T-helper 1 cell treated with Interleukin-12 subunit alpha and Interleukin-12 subunit beta and Interleukin-4 antibody, amounts not matched to agents 30 μg/mL and 1 μg/mL, for 36 hours (primary cell): ENCODE measurements at regions not wholly inside any gene's neighbourhood (a gene's known extent, or its start where the extent isn't known, plus 50 kb on each side); places are given as distances from the start of the nearest gene placed in this dataset.
"Not testable (repeated sequence)": the region's sequence is repeated elsewhere in the genome, so short reads cannot be mapped to it uniquely, and the experiment has no call there.

Experiments used
- H3K27ac Mint-ChIP-seq: one replicate; pipeline ENCODE4 v1.8.0; 2021; ENCODE audit warnings: mild to moderate bottlenecking, mixed read lengths
- H3K27me3 Mint-ChIP-seq: one replicate; pipeline ENCODE4 v1.8.0; 2021; ENCODE audit warnings: low read depth, mixed read lengths
- H3K36me3 Mint-ChIP-seq: one replicate; pipeline ENCODE4 v1.8.0; 2021; ENCODE audit warnings: low read depth, mixed read lengths
- H3K4me1 Mint-ChIP-seq: one replicate; pipeline ENCODE4 v1.8.0; 2021; ENCODE audit warnings: low read depth, mixed read lengths
- H3K4me3 Mint-ChIP-seq: one replicate; pipeline ENCODE4 v1.8.0; 2021; ENCODE audit warnings: mild to moderate bottlenecking, moderate library complexity, mixed read lengths
- H3K9me3 Mint-ChIP-seq: one replicate; pipeline ENCODE4 v1.8.0; 2021; ENCODE audit warnings: mixed read lengths

DNA sequence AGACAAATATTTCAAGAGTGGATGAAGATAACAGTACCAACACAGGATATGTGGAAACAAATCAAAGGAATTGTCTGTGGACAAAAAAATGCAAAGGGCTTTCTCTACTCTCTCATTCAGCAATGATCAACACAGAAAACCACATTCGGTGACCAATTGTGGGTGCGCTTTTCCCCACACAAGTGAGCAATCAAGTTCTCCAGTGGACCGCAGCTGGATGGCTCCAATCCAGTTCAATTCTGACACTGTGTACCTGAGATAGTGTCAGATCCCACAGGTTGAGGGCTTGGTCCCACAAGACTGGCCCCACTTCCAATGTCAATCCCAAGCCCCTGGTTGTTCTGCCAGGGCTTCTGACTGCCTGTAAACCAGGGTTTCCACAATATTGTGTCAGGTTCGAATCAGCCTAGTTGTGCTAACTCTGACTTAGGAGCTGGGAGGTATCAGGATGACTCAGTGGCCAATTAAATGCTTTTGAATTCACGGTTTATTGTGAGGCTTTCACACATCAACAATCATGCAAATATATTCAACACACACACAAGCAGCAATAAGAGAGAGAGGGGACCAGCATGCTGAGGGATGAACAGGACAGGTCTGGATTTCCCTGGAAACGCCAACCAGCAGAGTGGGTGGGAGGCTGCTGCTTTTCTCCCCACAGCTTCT is 87.0 kb upstream of the BTG3 start:
- Mint-ChIP-seq H3K9me3 (peaks cover 29% of the 10 kb centered on the region), H3K27ac (no peak overlapping the region), H3K4me3 (no peak overlapping the region), H3K36me3 (peaks cover 18% of the 10 kb centered on the region), H3K4me1 (peaks cover 15% of the 10 kb centered on the region), H3K27me3 (no peaks in the 10 kb centered on the region)

DNA sequence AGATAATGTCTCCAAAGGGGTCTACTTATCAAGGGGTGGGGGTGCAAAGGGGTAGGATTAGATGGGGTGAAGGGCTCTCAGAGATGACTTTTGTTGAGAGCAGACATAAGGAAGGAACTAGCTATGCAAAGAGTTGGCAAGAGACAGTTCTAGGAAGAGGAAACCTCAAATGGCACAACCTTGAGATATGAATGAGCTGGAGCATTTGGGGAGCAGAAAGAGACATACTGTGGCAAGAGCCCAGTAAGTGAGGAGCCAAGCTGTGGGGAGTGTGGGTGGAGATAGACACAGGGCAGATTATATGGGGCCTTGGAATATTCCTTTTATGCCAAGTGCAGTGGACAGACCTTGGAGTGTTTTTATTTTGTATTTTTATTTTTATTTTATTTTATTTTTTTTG is 84.8 kb upstream of the BTG3 start:
- peak overlapping the region; percentile 52 for H3K4me3 Mint-ChIP-seq
- peak overlapping the region; percentile 31 for H3K27ac Mint-ChIP-seq
- H3K9me3 Mint-ChIP-seq = peaks cover 24% of the 10 kb centered on the region
- peaks cover 21% of the 10 kb centered on the region for H3K4me1 Mint-ChIP-seq
- H3K36me3 Mint-ChIP-seq = peaks cover 14% of the 10 kb centered on the region
- no peaks in the 10 kb centered on the region for H3K27me3 Mint-ChIP-seq

DNA sequence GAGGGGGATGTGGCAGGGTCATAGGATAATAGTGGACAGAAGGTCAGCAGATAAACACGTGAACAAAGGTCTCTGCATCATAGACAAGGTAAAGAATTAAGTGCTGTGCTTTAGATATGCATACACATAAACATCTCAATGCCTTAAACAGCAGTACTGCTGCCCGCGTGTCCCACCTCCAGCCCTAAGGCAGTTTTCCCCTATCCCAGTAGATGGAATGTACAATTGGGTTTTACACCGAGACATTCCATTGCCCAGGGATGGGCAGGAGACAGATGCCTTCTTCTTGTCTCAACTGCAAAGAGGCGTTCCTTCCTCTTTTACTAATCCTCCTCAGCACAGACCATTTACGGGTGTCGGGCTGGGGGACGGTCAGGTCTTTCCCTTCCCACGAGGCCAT is 81.7 kb upstream of the BTG3 start:
- not testable (repeated sequence) for H3K27me3 Mint-ChIP-seq, H3K27ac Mint-ChIP-seq, H3K4me3 Mint-ChIP-seq
- H3K36me3 Mint-ChIP-seq = peaks cover 13% of the 10 kb centered on the region
- H3K9me3 Mint-ChIP-seq = peaks cover 21% of the 10 kb centered on the region
- H3K4me1 Mint-ChIP-seq = peaks cover 18% of the 10 kb centered on the region

DNA sequence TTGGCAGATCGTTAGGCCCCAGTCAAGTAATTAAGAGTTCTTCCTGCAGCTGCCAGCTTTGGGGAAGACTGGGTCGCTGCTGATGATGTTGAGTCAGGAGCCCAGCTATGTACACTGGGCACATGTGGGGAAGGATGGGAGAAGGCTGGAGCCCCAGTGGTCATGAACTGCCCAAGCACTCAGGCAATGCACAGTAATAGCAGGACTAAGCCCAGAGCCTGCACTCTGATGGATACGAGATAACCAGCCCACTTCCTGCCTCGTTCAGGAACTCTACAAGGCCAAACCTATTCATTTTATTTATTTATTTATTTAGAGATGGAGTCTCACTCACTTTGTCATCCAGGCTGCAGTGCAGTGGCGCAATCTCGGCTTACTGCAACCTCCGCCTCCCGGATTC is 81.1 kb upstream of the BTG3 start:
- H3K4me1 Mint-ChIP-seq = peaks cover 21% of the 10 kb centered on the region
- H3K27ac Mint-ChIP-seq = no peak overlapping the region
- peaks cover 13% of the 10 kb centered on the region for H3K36me3 Mint-ChIP-seq
- peaks cover 21% of the 10 kb centered on the region for H3K9me3 Mint-ChIP-seq
- H3K4me3 Mint-ChIP-seq = no peak overlapping the region
- no peaks in the 10 kb centered on the region for H3K27me3 Mint-ChIP-seq

DNA sequence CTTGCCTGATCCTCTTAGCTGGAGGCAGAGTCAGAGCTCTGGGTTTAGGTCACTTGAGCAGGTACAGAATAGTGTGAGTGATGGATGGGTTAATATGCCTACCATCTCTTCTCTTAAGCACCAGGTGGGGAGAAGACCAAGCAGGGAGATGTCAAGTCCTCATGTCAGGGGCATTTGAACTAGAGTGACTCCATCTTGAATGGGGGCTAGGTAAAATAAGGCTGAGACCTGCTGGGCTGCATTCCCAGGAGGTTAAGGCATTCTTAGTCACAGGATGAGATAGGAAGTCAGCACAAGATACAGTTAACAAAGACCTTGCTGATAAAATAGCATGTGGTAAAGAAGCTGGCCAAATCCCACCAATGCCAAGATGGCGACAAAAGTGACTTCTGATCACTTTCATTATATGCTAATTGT is 77.4 kb upstream of the BTG3 start:
- Mint-ChIP-seq H3K9me3 (peaks cover 20% of the 10 kb centered on the region), H3K4me1 (peaks cover 42% of the 10 kb centered on the region), H3K27ac (no peak overlapping the region), H3K27me3 (no peaks in the 10 kb centered on the region), H3K4me3 (no peak overlapping the region), H3K36me3 (peaks cover 5% of the 10 kb centered on the region)

DNA sequence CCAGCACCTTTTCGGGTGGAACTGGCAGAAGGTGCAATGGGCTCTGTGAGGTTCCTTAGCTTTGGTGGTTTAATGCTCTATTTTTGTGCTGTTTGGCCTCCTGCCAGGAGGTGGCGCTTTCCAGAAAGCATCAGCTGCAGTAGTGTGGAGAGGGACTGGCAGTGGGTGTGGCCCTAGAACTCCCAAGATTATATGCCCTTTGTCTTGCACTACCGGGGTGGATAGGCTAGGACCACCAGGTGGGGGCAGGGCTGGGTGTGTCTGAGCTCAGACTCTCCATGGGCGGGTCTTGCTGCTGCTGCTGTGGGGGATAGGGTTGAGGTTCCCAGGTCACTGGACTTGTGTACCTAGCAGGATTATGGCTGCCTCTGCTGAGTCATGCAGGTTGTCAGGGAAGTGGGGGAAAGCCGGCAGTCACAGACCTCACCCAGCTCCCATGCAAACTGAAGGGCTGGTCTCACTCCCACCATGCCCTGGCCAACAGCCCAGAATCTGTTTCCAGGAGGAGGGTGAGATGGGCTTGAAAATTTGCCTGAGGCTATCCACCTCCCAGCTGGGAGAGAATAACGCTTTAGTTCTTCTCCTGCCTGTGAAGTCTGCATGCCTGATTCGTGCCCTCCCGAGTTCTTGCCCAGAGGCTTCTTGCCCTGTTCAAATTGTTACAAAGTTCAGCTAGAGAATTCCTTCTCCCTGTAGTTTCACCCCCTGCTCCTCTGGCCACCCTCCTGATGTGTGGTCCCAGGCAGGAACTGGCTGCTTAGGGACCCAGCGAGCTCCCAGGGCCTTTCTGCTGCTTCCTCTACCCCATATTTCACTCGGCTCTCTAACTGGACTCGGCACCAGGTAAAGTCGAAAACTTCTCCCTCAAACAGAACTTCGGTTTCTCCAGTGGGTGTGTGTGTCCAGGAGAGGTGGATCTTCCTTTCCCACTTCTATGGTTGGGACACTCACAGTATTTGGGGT is 76.5 kb upstream of the BTG3 start:
- Mint-ChIP-seq H3K27me3 (no peaks in the 10 kb centered on the region), H3K4me3 (no peak overlapping the region), H3K9me3 (peaks cover 23% of the 10 kb centered on the region), H3K27ac (no peak overlapping the region), H3K36me3 (peaks cover 5% of the 10 kb centered on the region), H3K4me1 (peaks cover 41% of the 10 kb centered on the region)

DNA sequence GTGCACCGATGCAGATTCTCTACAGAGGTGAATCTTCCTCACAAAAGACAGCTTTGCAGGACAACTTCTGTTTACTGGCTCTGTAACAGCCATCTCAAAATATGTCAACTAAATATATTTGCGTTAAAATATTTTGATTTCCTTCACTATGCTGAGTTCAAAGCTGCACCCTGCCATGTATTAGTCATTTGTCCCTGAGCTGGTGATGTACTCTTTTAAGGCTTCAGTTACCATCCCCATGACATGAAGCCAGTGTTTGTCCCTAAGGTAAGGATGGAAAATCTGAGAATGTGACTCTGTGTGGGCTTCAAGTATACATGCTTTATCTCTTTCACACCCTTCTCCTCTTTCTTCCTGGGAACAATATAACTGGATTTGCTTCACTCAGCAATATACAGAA is 70.2 kb upstream of the BTG3 start:
- peaks cover 5% of the 10 kb centered on the region for H3K36me3 Mint-ChIP-seq
- H3K4me1 Mint-ChIP-seq = peaks cover 20% of the 10 kb centered on the region
- no peak overlapping the region for H3K4me3 Mint-ChIP-seq
- peaks cover 22% of the 10 kb centered on the region for H3K9me3 Mint-ChIP-seq
- no peak overlapping the region for H3K27ac Mint-ChIP-seq
- H3K27me3 Mint-ChIP-seq = no peaks in the 10 kb centered on the region

DNA sequence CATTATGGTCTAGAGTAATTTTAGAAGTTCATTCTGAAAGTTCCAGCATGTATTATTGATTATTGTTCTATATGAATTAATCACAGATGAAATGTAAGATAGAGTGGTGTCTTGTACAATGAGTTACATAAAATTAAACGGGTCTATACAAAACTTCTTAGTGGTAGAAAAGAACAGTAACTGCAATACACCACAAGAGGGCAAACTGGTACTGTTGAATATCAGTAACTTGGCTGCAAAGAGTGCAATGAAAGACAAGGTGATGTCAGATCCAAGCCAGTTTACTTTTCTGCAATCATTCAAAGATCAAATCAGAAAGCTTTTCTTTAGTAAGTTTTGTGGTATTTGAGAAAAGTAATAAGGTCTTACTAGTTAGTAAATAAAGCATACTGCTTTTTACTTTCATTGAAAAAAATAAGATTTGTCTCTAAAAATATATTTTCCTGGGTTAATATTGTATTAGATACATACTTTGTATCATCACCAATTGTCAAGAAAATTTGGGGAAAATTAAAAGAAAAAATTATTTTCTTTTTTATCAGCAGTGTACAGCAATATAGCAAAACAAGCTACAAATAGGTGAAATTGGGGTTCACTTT is 66.4 kb upstream of the BTG3 start:
- no peak overlapping the region for H3K4me3 Mint-ChIP-seq
- peaks cover under 1% of the 10 kb centered on the region for H3K9me3 Mint-ChIP-seq
- peaks cover 5% of the 10 kb centered on the region for H3K27me3 Mint-ChIP-seq
- H3K4me1 Mint-ChIP-seq = no peaks in the 10 kb centered on the region
- H3K27ac Mint-ChIP-seq = no peak overlapping the region
- no peaks in the 10 kb centered on the region for H3K36me3 Mint-ChIP-seq

DNA sequence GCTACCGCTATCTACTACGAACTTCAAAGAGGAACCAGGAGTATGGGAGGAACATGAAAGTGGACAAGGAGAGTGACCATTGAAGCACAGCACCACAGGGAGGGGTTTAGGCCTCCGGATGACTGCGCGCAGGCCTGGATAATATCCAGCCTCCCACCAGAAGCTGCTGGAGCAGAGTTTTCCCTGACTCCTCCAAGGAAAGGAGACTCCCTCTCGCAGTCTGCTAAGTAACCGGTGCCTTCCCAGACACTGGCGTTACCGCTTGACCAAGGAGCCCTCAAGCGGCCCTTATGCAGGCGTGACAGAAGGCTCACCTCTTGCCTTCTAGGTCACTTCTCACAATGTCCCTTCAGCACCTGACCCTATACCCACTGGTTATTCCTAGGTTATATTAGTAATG is 64.2 kb upstream of the BTG3 start:
- not testable (repeated sequence) for H3K36me3 Mint-ChIP-seq, H3K4me1 Mint-ChIP-seq, H3K9me3 Mint-ChIP-seq, H3K27ac Mint-ChIP-seq, H3K4me3 Mint-ChIP-seq
- peaks cover 17% of the 10 kb centered on the region for H3K27me3 Mint-ChIP-seq

DNA sequence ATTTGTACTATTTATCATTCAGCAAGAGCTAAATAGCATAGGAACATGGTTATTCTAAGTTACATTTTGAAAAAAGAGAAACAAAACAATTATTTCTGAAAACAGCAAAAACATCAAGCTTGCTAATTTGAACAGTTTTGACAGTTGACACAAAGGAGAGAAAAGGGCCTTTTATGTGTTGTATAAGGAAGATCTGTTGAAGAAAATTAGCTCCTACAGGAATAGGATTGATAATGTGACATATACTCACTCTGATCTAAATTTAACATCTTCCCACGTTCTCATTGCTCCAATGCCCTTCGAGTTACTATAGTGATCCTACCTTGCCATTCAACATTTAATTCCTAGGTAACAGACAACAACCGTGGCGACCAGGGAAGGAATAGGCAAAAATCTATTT is 61.4 kb upstream of the BTG3 start:
- H3K27ac Mint-ChIP-seq = no peak overlapping the region
- no peaks in the 10 kb centered on the region for H3K36me3 Mint-ChIP-seq
- no peaks in the 10 kb centered on the region for H3K4me1 Mint-ChIP-seq
- no peaks in the 10 kb centered on the region for H3K9me3 Mint-ChIP-seq
- H3K4me3 Mint-ChIP-seq = no peak overlapping the region
- peaks cover 17% of the 10 kb centered on the region for H3K27me3 Mint-ChIP-seq

DNA sequence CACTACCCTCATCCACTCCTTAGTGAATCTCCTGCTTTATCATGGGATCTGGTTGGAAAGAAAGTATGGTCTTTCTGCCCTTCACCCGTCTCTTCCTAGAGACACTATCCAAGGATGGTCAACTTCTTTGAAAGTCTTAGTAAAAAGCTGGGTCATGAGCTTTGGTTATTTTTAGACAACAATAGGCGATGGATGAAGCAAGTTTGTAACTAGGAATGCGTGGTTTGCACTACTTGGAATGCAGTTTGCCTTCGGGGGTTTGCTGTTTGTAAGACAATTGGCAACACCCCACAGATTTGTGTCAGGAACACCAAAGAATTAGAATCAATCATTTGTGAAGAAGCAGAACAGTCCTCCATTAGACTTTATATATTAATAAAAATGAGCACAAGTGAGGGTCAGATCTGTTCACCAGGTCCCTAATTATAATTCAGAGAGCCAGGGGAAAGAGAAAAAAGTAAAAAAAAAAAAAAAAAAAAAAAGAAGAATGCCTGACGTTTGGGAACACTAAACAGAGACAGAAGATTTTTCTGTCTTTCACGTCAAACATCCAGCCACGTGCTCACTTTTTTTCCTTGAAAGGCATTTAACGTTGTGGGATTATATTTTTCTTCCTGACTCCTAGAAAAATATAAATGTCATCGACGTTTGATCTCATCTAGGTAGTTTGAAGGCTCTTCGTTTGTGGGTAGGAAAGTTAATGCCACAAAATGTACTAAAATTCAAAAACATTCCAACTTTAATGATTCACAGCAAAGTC is 60.7 kb upstream of the BTG3 start:
- Mint-ChIP-seq H3K4me3 (no peak overlapping the region), H3K9me3 (no peaks in the 10 kb centered on the region), H3K4me1 (no peaks in the 10 kb centered on the region), H3K36me3 (no peaks in the 10 kb centered on the region), H3K27ac (no peak overlapping the region), H3K27me3 (peaks cover 17% of the 10 kb centered on the region)

DNA sequence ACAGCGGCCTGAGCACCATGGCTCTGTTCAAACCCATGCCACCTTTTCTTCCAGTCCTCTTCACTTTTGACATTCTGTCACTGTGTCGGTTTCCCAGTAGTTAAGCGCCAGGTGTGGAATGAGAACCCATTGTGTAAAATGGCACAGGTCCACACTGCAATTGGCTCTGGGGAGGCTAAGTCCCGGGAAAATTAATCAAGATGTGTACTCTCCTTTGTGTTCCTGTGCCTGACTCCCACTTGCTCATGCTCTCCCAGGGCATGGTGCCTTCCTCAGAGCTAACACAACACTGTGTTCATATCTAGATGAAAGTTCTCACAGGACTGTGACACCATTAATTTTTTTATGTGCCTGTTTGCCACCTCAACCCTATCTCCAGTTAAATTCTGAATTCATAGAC is 59.0 kb upstream of the BTG3 start:
- Mint-ChIP-seq H3K27ac (no peak overlapping the region), H3K4me1 (no peaks in the 10 kb centered on the region), H3K27me3 (peaks cover 17% of the 10 kb centered on the region), H3K9me3 (no peaks in the 10 kb centered on the region), H3K36me3 (no peaks in the 10 kb centered on the region), H3K4me3 (no peak overlapping the region)

DNA sequence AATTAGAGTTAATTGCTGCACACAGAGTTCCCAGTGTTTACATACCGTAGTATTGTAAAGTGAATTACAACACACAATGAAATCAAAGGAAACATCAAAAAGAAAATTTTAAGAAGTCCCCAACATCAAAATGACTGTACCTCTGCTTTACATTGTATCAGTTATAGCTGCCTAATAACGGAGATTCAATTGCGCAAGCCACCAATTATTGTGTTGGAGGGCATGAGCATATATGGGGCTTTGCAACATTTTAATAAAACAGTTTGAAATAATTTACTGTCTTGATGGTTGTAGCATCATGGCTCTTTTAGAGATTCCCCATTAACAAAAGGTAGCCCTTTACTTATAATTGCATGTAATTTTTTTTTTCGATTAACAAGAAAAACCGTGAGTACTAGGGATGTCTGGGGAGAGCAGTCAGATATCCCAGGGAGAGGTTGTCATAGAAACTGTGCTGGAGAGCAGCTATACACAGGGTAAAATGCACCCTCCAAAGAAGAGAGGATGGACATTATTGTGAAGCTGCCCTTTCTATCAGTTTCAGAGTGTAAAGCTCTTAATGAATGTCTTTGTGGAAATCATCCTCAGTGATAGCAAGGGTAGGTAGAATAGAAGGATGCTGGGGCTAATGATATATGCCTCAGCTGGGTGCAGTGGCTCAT is 55.9 kb upstream of the BTG3 start:
- Mint-ChIP-seq H3K27me3 (peaks cover 15% of the 10 kb centered on the region), H3K27ac (no peak overlapping the region), H3K4me1 (no peaks in the 10 kb centered on the region)

DNA sequence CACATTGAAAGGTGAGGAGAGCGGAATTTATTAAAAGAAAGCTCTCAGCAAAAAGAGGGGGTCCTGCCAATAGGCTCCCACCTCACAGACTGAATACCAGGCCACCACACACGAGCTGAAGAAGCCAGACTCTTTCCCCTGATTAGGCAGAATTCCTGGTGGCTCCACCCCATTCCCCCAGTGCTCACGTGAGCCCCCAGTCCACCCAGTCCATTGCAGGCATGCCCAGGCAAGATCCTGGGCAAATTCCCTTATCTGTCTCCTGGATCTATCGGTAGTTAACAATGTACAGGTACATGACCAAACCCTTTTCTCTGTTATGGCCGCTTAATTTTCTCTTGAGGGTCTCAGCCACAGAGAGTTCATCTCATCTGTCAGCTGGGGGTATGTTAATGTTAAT is 54.6 kb upstream of the BTG3 start:
- Mint-ChIP-seq H3K27me3 (peaks cover 8% of the 10 kb centered on the region), H3K9me3 (no peaks in the 10 kb centered on the region), H3K27ac (no peak overlapping the region), H3K36me3 (no peaks in the 10 kb centered on the region), H3K4me3 (no peak overlapping the region), H3K4me1 (no peaks in the 10 kb centered on the region)

More for the DNA sequence above, 55.9 kb upstream of the BTG3 start:
- H3K36me3 Mint-ChIP-seq = no peaks in the 10 kb centered on the region
- no peaks in the 10 kb centered on the region for H3K9me3 Mint-ChIP-seq
- no peak overlapping the region for H3K4me3 Mint-ChIP-seq
